Mammary epithelial cell (primary cell): ENCODE measurements at regions not wholly inside any gene's neighbourhood (a gene's known extent, or its start where the extent isn't known, plus 50 kb on each side); places are given as distances from the start of the nearest gene placed in this dataset.

Experiments used
- EZH2 ChIP-seq: IDR thresholded peaks from 2 replicates; pipeline ENCODE4 v1.6.1; 2012; ENCODE audit warnings: low read length, inconsistent platforms, borderline replicate concordance
- TF ChIP-seq, protein P1 (sequence below), 2 donors: IDR thresholded peaks in 1 of 2; conservative IDR thresholded peaks in 1 of 2; 2 replicates each; pipeline ENCODE4 v1.5.1; 2011 to 2012; ENCODE audit warnings: inconsistent platforms in 2 of 2, low read length in 2 of 2, mild to moderate bottlenecking in 2 of 2, control low read depth in 1 of 2, low read depth in 1 of 2; ENCODE audit not compliant: insufficient read depth in 1 of 2; ENCODE audit errors: extremely low read depth in 1 of 2

DNA sequence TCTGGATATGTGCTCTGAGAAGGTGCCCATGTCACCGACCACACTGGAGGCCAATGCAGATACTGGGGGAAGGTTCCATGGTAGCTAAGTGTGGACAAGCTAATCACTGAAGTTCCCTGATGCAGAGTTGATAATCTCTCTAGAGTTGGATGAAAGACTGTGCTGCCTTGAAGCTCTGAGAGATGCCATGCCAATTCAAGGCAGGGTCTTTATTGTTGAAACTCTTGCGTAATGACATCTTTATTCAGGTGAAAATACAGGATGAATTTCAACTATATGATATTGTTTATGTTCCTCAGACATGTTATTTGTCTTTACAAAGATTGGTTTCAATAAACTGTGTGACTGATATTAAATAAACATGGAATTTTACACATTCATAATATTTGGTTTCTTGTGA is 167.6 kb upstream of the TMEM161B start:
- TF ChIP-seq, protein P1, sequence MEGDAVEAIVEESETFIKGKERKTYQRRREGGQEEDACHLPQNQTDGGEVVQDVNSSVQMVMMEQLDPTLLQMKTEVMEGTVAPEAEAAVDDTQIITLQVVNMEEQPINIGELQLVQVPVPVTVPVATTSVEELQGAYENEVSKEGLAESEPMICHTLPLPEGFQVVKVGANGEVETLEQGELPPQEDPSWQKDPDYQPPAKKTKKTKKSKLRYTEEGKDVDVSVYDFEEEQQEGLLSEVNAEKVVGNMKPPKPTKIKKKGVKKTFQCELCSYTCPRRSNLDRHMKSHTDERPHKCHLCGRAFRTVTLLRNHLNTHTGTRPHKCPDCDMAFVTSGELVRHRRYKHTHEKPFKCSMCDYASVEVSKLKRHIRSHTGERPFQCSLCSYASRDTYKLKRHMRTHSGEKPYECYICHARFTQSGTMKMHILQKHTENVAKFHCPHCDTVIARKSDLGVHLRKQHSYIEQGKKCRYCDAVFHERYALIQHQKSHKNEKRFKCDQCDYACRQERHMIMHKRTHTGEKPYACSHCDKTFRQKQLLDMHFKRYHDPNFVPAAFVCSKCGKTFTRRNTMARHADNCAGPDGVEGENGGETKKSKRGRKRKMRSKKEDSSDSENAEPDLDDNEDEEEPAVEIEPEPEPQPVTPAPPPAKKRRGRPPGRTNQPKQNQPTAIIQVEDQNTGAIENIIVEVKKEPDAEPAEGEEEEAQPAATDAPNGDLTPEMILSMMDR (conservative IDR thresholded peaks at IDR 0.05 in 1 of 2, IDR thresholded peaks at IDR 0.05 in 1 of 2; ENCODE audit: extremely low read depth in 1 of 2, insufficient read depth in 1 of 2, low read depth in 1 of 2, low read length in 2 of 2): no peak
- no peak for TF ChIP-seq EZH2
